Left cardiac atrium (tissue), 4 donors: ENCODE measurements at regions not wholly inside any gene's neighbourhood (a gene's known extent, or its start where the extent isn't known, plus 50 kb on each side); places are given as distances from the start of the nearest gene placed in this dataset.

ENCODE experiments used
- ATAC-seq, 2 donors: fragments of 200-7000 bp; cut with Tn5 transposase; one replicate each; pipeline ENCODE4 v1.9.1; 2020; ENCODE audit warnings: mild to moderate bottlenecking in 2 of 2, moderate library complexity in 2 of 2
- DNase-seq: peaks from one replicate; pipeline ENCODE4 v3.0.0-alpha.2; 2020
- intact Hi-C, 2 donors: fragments of 100-400 bp; cut with DNase I; formaldehyde crosslinking; loops; one replicate each; pipeline versions ENCODE4 v1.14.1 to v1.15.1; 2022 to 2023
- donor health status: DM: no; HTN: yes; CAD: no.
- donor health status: DM: no; HTN: yes; CAD: no; lungs with severe emphysema.
- donor health status: DM: yes; HTN: yes; CAD: no.
- donor health status: Dilated cardiomyopathy.

- ATAC-seq (no peak), DNase-seq (no peak)
- intact Hi-C loops: no loop called here
Measured at GRCh38 chr21:31571879-31572278, 87.6 kb upstream of the SOD1 start.

- intact Hi-C loops: no loop called here
- no peak for ATAC-seq
- DNase-seq: no peak
Measured at GRCh38 chr21:31570824-31571566, 88.5 kb upstream of the SOD1 start.

GRCh38 chr21:31566611-31567010 is 92.9 kb upstream of the SOD1 start:
- no peak for DNase-seq
- intact Hi-C loops: no loop called here
- peak in 1 of 2 donors; percentile 34 for ATAC-seq

- intact Hi-C loops: no loop called here
- ATAC-seq: peak in 1 of 2 donors; percentile 78
- no peak for DNase-seq
Measured at GRCh38 chr21:31566064-31566463, 93.4 kb upstream of the SOD1 start.

GRCh38 chr21:31564439-31564838 is 95.1 kb upstream of the SOD1 start:
- intact Hi-C loops: no loop called here
- DNase-seq: no peak
- no peak for ATAC-seq

GRCh38 chr21:31560479-31560878 is 99.0 kb upstream of the SOD1 start:
- ATAC-seq (no peak), DNase-seq (no peak)

GRCh38 chr21:31559368-31560119 is 99.9 kb upstream of the SOD1 start:
- DNase-seq (peak; percentile 94), ATAC-seq (peak; percentile 92 to 97)
- intact Hi-C loops: no loop called here

More at GRCh38 chr21:31560479-31560878, 99.0 kb upstream of the SOD1 start:
- intact Hi-C loops: no loop called here

- peak; percentile 91 for DNase-seq
- intact Hi-C loops: no loop called here
- ATAC-seq: peak; percentile 97 to 98
Measured at GRCh38 chr21:31558962-31559367, 100.5 kb upstream of the SOD1 start.

- intact Hi-C loops: no loop called here
- peak; percentile 32 for DNase-seq
- no peak for ATAC-seq
Measured at GRCh38 chr21:31558189-31558961, 101.1 kb upstream of the SOD1 start.

- DNase-seq (no peak), ATAC-seq (no peak)
- intact Hi-C loops: no loop called here
Measured at GRCh38 chr21:31557421-31558188, 101.9 kb upstream of the SOD1 start.

- ATAC-seq (no peak), DNase-seq (no peak)
- intact Hi-C loops: no loop called here
Measured at GRCh38 chr21:31556662-31557061, 102.8 kb upstream of the SOD1 start.

- intact Hi-C loops: no loop called here
- DNase-seq: no peak
- no peak for ATAC-seq
Measured at GRCh38 chr21:31555741-31556191, 103.7 kb upstream of the SOD1 start.

GRCh38 chr21:31554511-31555022 is 104.9 kb upstream of the SOD1 start:
- ATAC-seq: no peak
- intact Hi-C loops: no loop called here
- no peak for DNase-seq

- no peak for DNase-seq
- intact Hi-C loops: no loop called here
- no peak for ATAC-seq
Measured at GRCh38 chr21:31553926-31554325, 105.6 kb upstream of the SOD1 start.

GRCh38 chr21:31553461-31553860 is 106.0 kb upstream of the SOD1 start:
- no peak for DNase-seq
- intact Hi-C loops: no loop called here
- ATAC-seq: no peak

GRCh38 chr21:31552826-31553225 is 106.7 kb upstream of the SOD1 start:
- intact Hi-C loops: no loop called here

GRCh38 chr21:31550070-31550469 is 109.4 kb upstream of the SOD1 start:
- intact Hi-C loops: no loop called here
- DNase-seq (no peak), ATAC-seq (no peak)

More at GRCh38 chr21:31552826-31553225, 106.7 kb upstream of the SOD1 start:
- no peak for ATAC-seq
- DNase-seq: no peak

- intact Hi-C loops: no loop called here
- ATAC-seq: no peak
- DNase-seq: no peak
Measured at GRCh38 chr21:31548688-31549087, 110.8 kb upstream of the SOD1 start.
